HS-27A (cell line): ENCODE measurements at regions not wholly inside any gene's neighbourhood (a gene's known extent, or its start where the extent isn't known, plus 50 kb on each side); places are given as distances from the start of the nearest gene placed in this dataset.

Source experiments
- DNase-seq: peaks from one replicate; pipeline ENCODE4 v3.0.0-alpha.2; 2012; ENCODE audit warnings: low read depth, missing footprints

GRCh38 chr18:68103561-68103960 is 587.0 kb upstream of the DSEL start:
- no peak for DNase-seq

GRCh38 chr18:68102117-68102516 is 585.6 kb upstream of the DSEL start:
- no peak for DNase-seq

- no peak for DNase-seq
Observed at GRCh38 chr18:68098655-68099054, 582.1 kb upstream of the DSEL start.

- no peak for DNase-seq
Observed at GRCh38 chr18:68086481-68086880, 570.0 kb upstream of the DSEL start.

GRCh38 chr18:68085251-68085650 is 568.7 kb upstream of the DSEL start:
- no peak for DNase-seq

GRCh38 chr18:68083776-68084175 is 567.3 kb upstream of the DSEL start:
- no peak for DNase-seq

GRCh38 chr18:68083131-68083530 is 566.6 kb upstream of the DSEL start:
- no peak for DNase-seq

GRCh38 chr18:68072744-68073143 is 556.2 kb upstream of the DSEL start:
- DNase-seq, result no peak

- DNase-seq, result no peak
Observed at GRCh38 chr18:68060871-68061270, 544.4 kb upstream of the DSEL start.

GRCh38 chr18:68056936-68057335 is 540.4 kb upstream of the DSEL start:
- DNase-seq, result no peak

- no peak for DNase-seq
Observed at GRCh38 chr18:68054669-68055068, 538.1 kb upstream of the DSEL start.

- DNase-seq, result no peak
Observed at GRCh38 chr18:68053290-68053689, 536.8 kb upstream of the DSEL start.

- DNase-seq, result no peak
Observed at GRCh38 chr18:68041327-68041726, 524.8 kb upstream of the DSEL start.

- DNase-seq, result no peak
Observed at GRCh38 chr18:68040198-68040597, 523.7 kb upstream of the DSEL start.

- no peak for DNase-seq
Observed at GRCh38 chr18:68035774-68036522, 519.4 kb upstream of the DSEL start.

GRCh38 chr18:68034296-68034695 is 517.8 kb upstream of the DSEL start:
- no peak for DNase-seq

GRCh38 chr18:68033466-68033865 is 516.9 kb upstream of the DSEL start:
- DNase-seq, result no peak

GRCh38 chr18:68024716-68025115 is 508.2 kb upstream of the DSEL start:
- no peak for DNase-seq

- no peak for DNase-seq
Observed at GRCh38 chr18:68017385-68017784, 500.9 kb upstream of the DSEL start.

- no peak for DNase-seq
Observed at GRCh38 chr18:67997496-67997895, 481.0 kb upstream of the DSEL start.

- DNase-seq, result no peak
Observed at GRCh38 chr18:67995769-67996168, 479.2 kb upstream of the DSEL start.

GRCh38 chr18:67980241-67980640 is 463.7 kb upstream of the DSEL start:
- no peak for DNase-seq

- DNase-seq, result no peak
Observed at GRCh38 chr18:67977067-67977616, 460.6 kb upstream of the DSEL start.

GRCh38 chr18:67973916-67974315 is 457.4 kb upstream of the DSEL start:
- no peak for DNase-seq
